Testis (tissue), 2 donors: ENCODE measurements at regions not wholly inside any gene's neighbourhood (a gene's known extent, or its start where the extent isn't known, plus 50 kb on each side); places are given as distances from the start of the nearest gene placed in this dataset.

Experiments
- DNase-seq: peaks from one replicate; pipeline ENCODE4 v3.0.0-alpha.2; 2019
- H3K27ac ChIP-seq, 2 donors: fragments of 200-600 bp; sonication (generic); one replicate each; pipeline ENCODE4 v1.5.1; 2019
- H3K27me3 ChIP-seq: fragments of 200-600 bp; sonication (generic); one replicate; pipeline ENCODE4 v1.5.1; 2019
- H3K36me3 ChIP-seq: fragments of 200-600 bp; sonication (generic); one replicate; pipeline ENCODE4 v1.5.1; 2017; ENCODE audit warnings: low read depth; ENCODE audit errors: missing control alignments
- H3K4me1 ChIP-seq: fragments of 200-600 bp; sonication (generic); one replicate; pipeline ENCODE4 v1.5.1; 2019
- H3K4me3 ChIP-seq, 2 donors: fragments of 200-600 bp; sonication (generic); one replicate each; pipeline ENCODE4 v1.5.1; 2017 to 2019
- H3K9me3 ChIP-seq: fragments of 200-600 bp; sonication (generic); one replicate; pipeline ENCODE4 v1.5.1; 2017
- POLR2A ChIP-seq: fragments of 450-650 bp; IDR thresholded peaks from one replicate; pipeline ENCODE4 v1.6.1; 2017; ENCODE audit warnings: antibody characterized with exemption, mild to moderate bottlenecking, moderate library complexity
- WGBS, 2 donors: methylation state at CpG; one replicate each; pipeline ENCODE4 v1.1.5; 2018; 5-methylcytosine and 5-hydroxymethylcytosine counted together
- intact Hi-C: fragments of 100-400 bp; cut with DNase I; formaldehyde crosslinking; loops from one replicate; pipeline ENCODE4 v1.15.1; 2023; ENCODE audit warnings: low total_unique reads
- TF ChIP-seq, protein P1 (sequence below), 3 experiments: fragments of 450-650 bp in 2 of 3; fragments of 200-600 bp in 1 of 3; sonication (generic) in 1 of 3; IDR thresholded peaks; one replicate each; pipeline ENCODE4 v1.5.1; 2016 to 2019; ENCODE audit warnings: antibody characterized with exemption in 3 of 3, mild to moderate bottlenecking in 2 of 3, moderate library complexity in 1 of 3

DNA sequence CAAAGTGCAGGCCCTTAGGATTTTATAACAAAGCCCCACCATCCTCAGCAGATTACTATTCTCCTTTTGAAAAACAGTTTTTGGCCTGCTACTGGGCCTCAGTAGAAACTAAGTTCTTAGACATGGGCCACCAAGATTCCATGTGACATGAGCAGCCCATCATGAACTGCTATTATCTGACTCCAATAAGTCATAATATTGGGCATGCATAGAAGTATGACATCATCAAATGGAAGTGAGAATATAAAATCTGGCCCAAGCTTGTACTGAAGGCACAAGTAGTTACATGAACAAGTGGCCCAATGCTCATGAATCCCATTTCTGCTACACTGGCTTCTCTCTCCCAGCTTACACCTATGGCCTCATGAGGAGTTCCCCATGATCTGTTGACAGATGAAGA is 404.8 kb downstream of the EPHA5 start:
- TF ChIP-seq, protein P1, sequence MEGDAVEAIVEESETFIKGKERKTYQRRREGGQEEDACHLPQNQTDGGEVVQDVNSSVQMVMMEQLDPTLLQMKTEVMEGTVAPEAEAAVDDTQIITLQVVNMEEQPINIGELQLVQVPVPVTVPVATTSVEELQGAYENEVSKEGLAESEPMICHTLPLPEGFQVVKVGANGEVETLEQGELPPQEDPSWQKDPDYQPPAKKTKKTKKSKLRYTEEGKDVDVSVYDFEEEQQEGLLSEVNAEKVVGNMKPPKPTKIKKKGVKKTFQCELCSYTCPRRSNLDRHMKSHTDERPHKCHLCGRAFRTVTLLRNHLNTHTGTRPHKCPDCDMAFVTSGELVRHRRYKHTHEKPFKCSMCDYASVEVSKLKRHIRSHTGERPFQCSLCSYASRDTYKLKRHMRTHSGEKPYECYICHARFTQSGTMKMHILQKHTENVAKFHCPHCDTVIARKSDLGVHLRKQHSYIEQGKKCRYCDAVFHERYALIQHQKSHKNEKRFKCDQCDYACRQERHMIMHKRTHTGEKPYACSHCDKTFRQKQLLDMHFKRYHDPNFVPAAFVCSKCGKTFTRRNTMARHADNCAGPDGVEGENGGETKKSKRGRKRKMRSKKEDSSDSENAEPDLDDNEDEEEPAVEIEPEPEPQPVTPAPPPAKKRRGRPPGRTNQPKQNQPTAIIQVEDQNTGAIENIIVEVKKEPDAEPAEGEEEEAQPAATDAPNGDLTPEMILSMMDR (IDR thresholded peaks at IDR 0.05), result no peak
- TF ChIP-seq POLR2A, result no peak

GRCh38 chr4:65259296-65259695 is 411.0 kb downstream of the EPHA5 start:
- DNase-seq, result no peak
- WGBS, 2 donors, result 49 to 62% methylated on average over 3 of the region's 3 CpGs

More for the DNA sequence above, 404.8 kb downstream of the EPHA5 start:
- H3K27ac ChIP-seq, result no peak overlapping the region
- no peaks in the 10 kb centered on the region for H3K4me1 ChIP-seq
- H3K36me3 ChIP-seq, result no peaks in the 10 kb centered on the region
- H3K9me3 ChIP-seq, result no peaks in the 10 kb centered on the region
- H3K4me3 ChIP-seq, result no peak overlapping the region
- H3K27me3 ChIP-seq, result no peaks in the 10 kb centered on the region
- intact Hi-C loops, result no loop called here
- no peak for DNase-seq

GRCh38 chr4:65250916-65251315 is 419.4 kb downstream of the EPHA5 start:
- no peaks in the 10 kb centered on the region for H3K4me1 ChIP-seq
- no peak overlapping the region for H3K4me3 ChIP-seq
- TF ChIP-seq POLR2A, result no peak
- TF ChIP-seq, protein P1 (IDR thresholded peaks at IDR 0.05), result no peak
- H3K9me3 ChIP-seq, result no peaks in the 10 kb centered on the region
- WGBS, 2 donors, result 93 to 99% methylated on average over 2 of the region's 2 CpGs
- no peak for DNase-seq
- no peak overlapping the region for H3K27ac ChIP-seq
- no peaks in the 10 kb centered on the region for H3K36me3 ChIP-seq
- intact Hi-C loops, result no loop called here
- H3K27me3 ChIP-seq, result no peaks in the 10 kb centered on the region

More at GRCh38 chr4:65259296-65259695, 411.0 kb downstream of the EPHA5 start:
- intact Hi-C loops, result no loop called here
- Histone ChIP-seq H3K4me1 (no peaks in the 10 kb centered on the region), H3K27me3 (no peaks in the 10 kb centered on the region), H3K27ac (no peak overlapping the region), H3K36me3 (no peaks in the 10 kb centered on the region), H3K4me3 (no peak overlapping the region), H3K9me3 (no peaks in the 10 kb centered on the region)
- TF ChIP-seq, protein P1 (IDR thresholded peaks at IDR 0.05), result no peak
- no peak for TF ChIP-seq POLR2A

DNA sequence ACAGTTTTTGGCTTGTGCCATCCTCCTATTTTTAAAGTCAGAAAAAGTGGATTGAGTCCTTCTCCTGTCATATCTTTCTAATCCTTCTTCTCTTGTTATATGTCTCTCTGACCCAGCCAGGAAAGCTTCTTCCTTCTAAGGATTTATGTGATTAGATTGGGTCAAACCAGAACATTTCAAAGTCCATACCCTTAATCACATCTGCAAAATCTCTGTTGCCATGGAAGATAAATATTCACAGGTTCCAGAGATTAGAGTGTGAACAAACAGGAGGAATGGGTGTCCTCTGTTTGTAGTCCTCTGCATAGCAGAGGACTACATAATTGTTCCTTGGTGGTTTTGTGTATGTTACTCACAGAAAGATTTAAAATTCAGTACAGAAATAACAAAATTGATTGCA is 421.2 kb downstream of the EPHA5 start:
- no peak for TF ChIP-seq POLR2A
- TF ChIP-seq, protein P1 (IDR thresholded peaks at IDR 0.05), result no peak
- H3K4me1 ChIP-seq, result no peaks in the 10 kb centered on the region
- intact Hi-C loops, result no loop called here

GRCh38 chr4:65242156-65242846 is 428.0 kb downstream of the EPHA5 start:
- Histone ChIP-seq H3K9me3 (no peaks in the 10 kb centered on the region), H3K36me3 (no peaks in the 10 kb centered on the region), H3K4me1 (no peaks in the 10 kb centered on the region), H3K4me3 (peak overlapping the region; percentile 41 to 45), H3K27me3 (no peaks in the 10 kb centered on the region), H3K27ac (no peak overlapping the region)
- TF ChIP-seq POLR2A, result no peak
- TF ChIP-seq, protein P1 (IDR thresholded peaks at IDR 0.05), result no peak
- DNase-seq, result no peak
- intact Hi-C loops, result no loop called here
- WGBS, 2 donors, result 59 to 73% methylated on average over 8 to 16 of the region's 16 CpGs

More for the DNA sequence above, 421.2 kb downstream of the EPHA5 start:
- Histone ChIP-seq H3K4me3 (no peak overlapping the region), H3K36me3 (no peaks in the 10 kb centered on the region), H3K9me3 (no peaks in the 10 kb centered on the region), H3K27ac (no peak overlapping the region), H3K27me3 (no peaks in the 10 kb centered on the region)
- no peak for DNase-seq
